ENCODE measurements at regions not wholly inside any gene's neighbourhood (a gene's known extent, or its start where the extent isn't known, plus 50 kb on each side); places are given as distances from the start of the nearest gene placed in this dataset.

DNA sequence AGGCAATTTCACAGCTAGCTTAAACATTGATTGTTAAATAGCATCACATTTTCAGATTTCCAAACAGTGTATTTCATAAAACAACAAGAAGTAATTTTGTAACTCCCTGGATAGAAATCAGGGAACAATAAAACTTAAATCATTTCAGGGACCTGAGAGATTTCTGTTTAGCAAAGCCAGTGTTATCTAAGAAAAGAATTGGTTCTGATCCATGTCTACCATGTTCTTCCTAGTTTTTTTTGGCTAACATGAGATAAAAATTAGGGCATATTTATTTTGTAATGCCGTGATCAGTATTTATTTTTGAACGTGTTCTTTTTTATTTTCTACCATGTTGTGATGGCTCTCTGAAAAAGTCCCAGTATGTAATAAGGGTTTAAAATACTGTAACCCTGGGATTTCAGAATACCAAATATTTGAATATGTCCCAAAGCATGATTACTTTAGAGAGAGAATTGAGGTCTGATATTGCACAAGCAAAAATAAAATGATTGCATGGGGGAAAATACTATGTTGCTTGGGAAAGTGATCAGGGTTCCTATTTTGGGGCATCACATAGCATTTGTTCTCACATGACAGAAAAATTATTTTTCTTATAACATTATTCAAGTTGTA lies 188.7 kb upstream of the CEP162 start:
- no peaks in the 10 kb centered on the region for H3K36me3 ChIP-seq
- intact Hi-C loops (cut with DNase I; ENCODE audit: low total_unique reads): no loop called here
- H3K9me3 ChIP-seq: no peaks in the 10 kb centered on the region
- TF ChIP-seq POLR2AphosphoS5 (IDR thresholded peaks at IDR 0.05): no peak
- no peak for TF ChIP-seq CTCF (IDR thresholded peaks at IDR 0.05)
- no peak for TF ChIP-seq POLR2A (IDR thresholded peaks at IDR 0.05)
- TF ChIP-seq EP300 (IDR thresholded peaks at IDR 0.05): no peak
- no peak overlapping the region for H3K27ac ChIP-seq
- H3K4me3 ChIP-seq: no peak overlapping the region
- H3K27me3 ChIP-seq: peaks cover 0 to 13% (median 0%) of the 10 kb centered on the region in 3 donors
- no peak for DNase-seq
- WGBS, 5 donors: 51 to 66% (median 54%) methylated on average over 2 of the region's 2 CpGs
- no peaks in the 10 kb centered on the region for H3K4me1 ChIP-seq

DNA sequence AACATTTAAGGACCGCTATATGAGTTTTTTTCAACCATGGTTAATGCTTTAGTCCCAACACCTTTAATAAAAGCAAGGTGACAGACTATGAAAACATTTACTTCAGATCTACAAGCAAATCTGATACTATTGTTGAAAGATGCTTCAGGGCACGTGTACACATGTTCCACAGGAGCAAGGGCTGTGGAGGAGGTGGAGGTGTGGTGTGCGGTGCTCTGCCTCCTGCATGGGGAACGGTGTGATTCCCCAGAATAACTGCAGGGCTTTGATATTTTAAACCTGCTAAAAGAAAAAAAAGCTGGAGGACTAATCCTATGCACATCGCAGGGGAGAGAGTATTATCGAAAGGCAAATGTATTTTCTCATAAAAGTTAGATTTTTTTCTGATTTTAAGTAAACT lies 188.1 kb upstream of the CEP162 start:
- Histone ChIP-seq H3K27me3 (peaks cover 0 to 13% (median 0%) of the 10 kb centered on the region in 3 donors), H3K4me3 (no peak overlapping the region), H3K9me3 (no peaks in the 10 kb centered on the region), H3K36me3 (no peaks in the 10 kb centered on the region), H3K4me1 (no peaks in the 10 kb centered on the region), H3K27ac (no peak overlapping the region)
- no peak for TF ChIP-seq POLR2A (IDR thresholded peaks at IDR 0.05)
- no peak for TF ChIP-seq EP300 (IDR thresholded peaks at IDR 0.05)
- no peak for TF ChIP-seq CTCF (IDR thresholded peaks at IDR 0.05)
- no peak for TF ChIP-seq POLR2AphosphoS5 (IDR thresholded peaks at IDR 0.05)
- WGBS, 5 donors: 50 to 55% (median 51%) methylated on average over 6 of the region's 6 CpGs
- DNase-seq: no peak
- intact Hi-C loops (cut with DNase I; ENCODE audit: low total_unique reads): no loop called here

GRCh38 chr6:84415068-84415467 lies 187.6 kb upstream of the CEP162 start:
- H3K4me1 ChIP-seq: no peaks in the 10 kb centered on the region
- DNase-seq: no peak
- intact Hi-C loops (cut with DNase I; ENCODE audit: low total_unique reads): no loop called here
- H3K9me3 ChIP-seq: no peaks in the 10 kb centered on the region
- 56 to 72% (median 70%) methylated on average over 2 of the region's 2 CpGs for WGBS, 5 donors
- no peak for TF ChIP-seq POLR2A (IDR thresholded peaks at IDR 0.05)
- peaks cover 0 to 10% (median 0%) of the 10 kb centered on the region in 3 donors for H3K27me3 ChIP-seq
- no peaks in the 10 kb centered on the region for H3K36me3 ChIP-seq
- no peak overlapping the region for H3K27ac ChIP-seq
- no peak overlapping the region for H3K4me3 ChIP-seq

GRCh38 chr6:84414531-84414930 lies 187.1 kb upstream of the CEP162 start:
- Histone ChIP-seq H3K36me3 (no peaks in the 10 kb centered on the region), H3K9me3 (no peaks in the 10 kb centered on the region), H3K4me3 (no peak overlapping the region), H3K27me3 (peaks cover 0 to 9% (median 0%) of the 10 kb centered on the region in 3 donors), H3K27ac (no peak overlapping the region), H3K4me1 (no peaks in the 10 kb centered on the region)
- TF ChIP-seq CTCF (IDR thresholded peaks at IDR 0.05) (no peak), EP300 (IDR thresholded peaks at IDR 0.05) (no peak)
- no peak for DNase-seq
- 68 to 79% (median 76%) methylated on average over 6 of the region's 6 CpGs for WGBS, 5 donors
- intact Hi-C loops (cut with DNase I; ENCODE audit: low total_unique reads): no loop called here

- Histone ChIP-seq H3K4me1 (no peaks in the 10 kb centered on the region), H3K4me3 (no peak overlapping the region), H3K27ac (no peak overlapping the region), H3K9me3 (no peaks in the 10 kb centered on the region), H3K27me3 (no peaks in the 10 kb centered on the region), H3K36me3 (no peaks in the 10 kb centered on the region)
- TF ChIP-seq CTCF (IDR thresholded peaks at IDR 0.05) (no peak), POLR2A (IDR thresholded peaks at IDR 0.05) (no peak), POLR2AphosphoS5 (IDR thresholded peaks at IDR 0.05) (no peak), EP300 (IDR thresholded peaks at IDR 0.05) (no peak)
- intact Hi-C loops (cut with DNase I; ENCODE audit: low total_unique reads): no loop called here
- 52 to 72% (median 65%) methylated on average over 1 of the region's 1 CpG for WGBS, 5 donors
- peak in 1 of 2 donors; percentile 58 for DNase-seq
Observed at GRCh38 chr6:84411060-84411629, 183.7 kb upstream of the CEP162 start.

Data from stomach (tissue), 8 donors.